VCaP (cell line): ENCODE measurements at regions not wholly inside any gene's neighbourhood (a gene's known extent, or its start where the extent isn't known, plus 50 kb on each side); places are given as distances from the start of the nearest gene placed in this dataset.

Experiments
- H3K27ac ChIP-seq: fragments of 450-650 bp; 2 replicates; pipeline ENCODE4 v1.5.1; 2017
- CTCF ChIP-seq: fragments of 450-650 bp; conservative IDR thresholded peaks from 2 replicates; pipeline ENCODE4 v1.5.1; 2017; ENCODE audit warnings: mild to moderate bottlenecking, moderate library complexity

GRCh38 chrX:30150196-30150895, 65.0 kb upstream of the MAGEB2 start:
- H3K27ac ChIP-seq: peak overlapping the region; percentile 54; the same call in 1 of the 2 replicates
- no peak for TF ChIP-seq CTCF

- no peak for TF ChIP-seq CTCF
- H3K27ac ChIP-seq: no peak overlapping the region
These were observed 63.4 kb upstream of the MAGEB2 start for GRCh38 chrX:30151964-30152363.

- TF ChIP-seq CTCF: no peak
These were observed 62.0 kb upstream of the MAGEB2 start for GRCh38 chrX:30153175-30153880.

GRCh38 chrX:30153881-30154260, 61.5 kb upstream of the MAGEB2 start:
- H3K27ac ChIP-seq: no peak overlapping the region
- no peak for TF ChIP-seq CTCF

More at GRCh38 chrX:30153175-30153880, 62.0 kb upstream of the MAGEB2 start:
- no peak overlapping the region for H3K27ac ChIP-seq

GRCh38 chrX:30156009-30156408, 59.4 kb upstream of the MAGEB2 start:
- no peak for TF ChIP-seq CTCF
- no peak overlapping the region for H3K27ac ChIP-seq

- no peak for TF ChIP-seq CTCF
- no peak overlapping the region for H3K27ac ChIP-seq
These were observed 58.3 kb upstream of the MAGEB2 start for GRCh38 chrX:30156880-30157560.

- H3K27ac ChIP-seq: no peak overlapping the region
- TF ChIP-seq CTCF: no peak
These were observed 54.3 kb upstream of the MAGEB2 start for GRCh38 chrX:30161043-30161442.
